ENCODE measurements at regions not wholly inside any gene's neighbourhood (a gene's known extent, or its start where the extent isn't known, plus 50 kb on each side); places are given as distances from the start of the nearest gene placed in this dataset.
"Not testable (repeated sequence)": the region's sequence is repeated elsewhere in the genome, so short reads cannot be mapped to it uniquely, and the experiment has no call there.

- TF ChIP-seq CTCF (conservative IDR thresholded peaks at IDR 0.05); ZFX (IDR thresholded peaks at IDR 0.05): not testable (repeated sequence)
Observed at GRCh38 chr2:242071936-242072335, 202.4 kb downstream of the RTP5 start.
